GM23338 (cell line): ENCODE measurements at regions not wholly inside any gene's neighbourhood (a gene's known extent, or its start where the extent isn't known, plus 50 kb on each side); places are given as distances from the start of the nearest gene placed in this dataset.

ENCODE experiments used
- ATAC-seq: fragments of 200-7000 bp; cut with Tn5 transposase; 3 replicates; pipeline ENCODE4 v1.9.1; 2020
- DNase-seq: peaks from one replicate; pipeline ENCODE4 v3.0.0-alpha.2; 2015; ENCODE audit warnings: low spot score
- H2AFZ ChIP-seq: fragments of 200-600 bp; sonication (generic); 2 replicates; pipeline ENCODE4 v1.8.0; 2016; ENCODE audit warnings: antibody characterized with exemption, mild to moderate bottlenecking, moderate library complexity
- H3F3A ChIP-seq: fragments of 200-600 bp; sonication (generic); replicated peaks from 2 replicates; pipeline ENCODE4 v1.8.0; 2017; ENCODE audit warnings: antibody characterized with exemption, mixed run types, low read depth
- H3K27ac ChIP-seq: fragments of 200-600 bp; sonication (generic); 2 replicates; pipeline ENCODE4 v1.6.1; 2016; ENCODE audit warnings: low read depth
- H3K27me3 ChIP-seq: fragments of 200-600 bp; sonication (generic); 2 replicates; pipeline ENCODE4 v1.8.0; 2016; ENCODE audit warnings: mild to moderate bottlenecking, mixed run types, moderate library complexity; ENCODE audit not compliant: insufficient read depth
- H3K36me3 ChIP-seq: fragments of 200-600 bp; sonication (generic); 2 replicates; pipeline ENCODE4 v1.8.0; 2016; ENCODE audit warnings: mild to moderate bottlenecking; ENCODE audit not compliant: insufficient read depth
- H3K4me1 ChIP-seq: fragments of 200-600 bp; sonication (generic); 2 replicates; pipeline ENCODE4 v1.8.0; 2016; ENCODE audit warnings: mild to moderate bottlenecking, moderate library complexity; ENCODE audit not compliant: insufficient read depth
- H3K4me2 ChIP-seq: fragments of 200-600 bp; sonication (generic); 2 replicates; pipeline ENCODE4 v1.7.1; 2017; ENCODE audit warnings: mixed run types
- H3K4me3 ChIP-seq: fragments of 200-600 bp; sonication (generic); 2 replicates; pipeline ENCODE4 v1.6.1; 2016; ENCODE audit warnings: mixed run types
- H3K79me2 ChIP-seq: fragments of 200-600 bp; sonication (generic); replicated peaks from 2 replicates; pipeline ENCODE4 v1.8.0; 2017; ENCODE audit warnings: mild to moderate bottlenecking; ENCODE audit not compliant: insufficient read depth
- H3K9me2 ChIP-seq: fragments of 200-600 bp; sonication (generic); 2 replicates; pipeline ENCODE4 v1.8.0; 2017; ENCODE audit not compliant: insufficient read depth
- H4K20me1 ChIP-seq: fragments of 200-600 bp; sonication (generic); replicated peaks from 2 replicates; pipeline ENCODE4 v1.8.0; 2017; ENCODE audit warnings: mild to moderate bottlenecking; ENCODE audit not compliant: insufficient read depth
- H3K27ac Mint-ChIP-seq: 2 replicates; pipeline ENCODE4 v1.8.0; 2020; ENCODE audit warnings: inconsistent platforms, mild to moderate bottlenecking, moderate library complexity, mixed read lengths
- H3K27me3 Mint-ChIP-seq: 3 replicates; pipeline ENCODE4 v1.8.0; 2022; ENCODE audit warnings: low read depth, mild to moderate bottlenecking, moderate library complexity, mixed read lengths, inconsistent platforms; ENCODE audit not compliant: insufficient read depth, poor library complexity
- H3K36me3 Mint-ChIP-seq: 3 replicates; pipeline ENCODE4 v1.8.0; 2021; ENCODE audit warnings: low read depth, mild to moderate bottlenecking, inconsistent platforms, moderate library complexity, mixed read lengths
- H3K4me1 Mint-ChIP-seq: 3 replicates; pipeline ENCODE4 v1.8.0; 2020; ENCODE audit warnings: mild to moderate bottlenecking, inconsistent platforms, mixed read lengths
- H3K4me3 Mint-ChIP-seq: 3 replicates; pipeline ENCODE4 v1.8.0; 2021; ENCODE audit warnings: moderate library complexity, mild to moderate bottlenecking, inconsistent platforms, mixed read lengths
- H3K9me3 Mint-ChIP-seq: 3 replicates; pipeline ENCODE4 v1.8.0; 2020; ENCODE audit warnings: moderate library complexity, mild to moderate bottlenecking, inconsistent platforms, mixed read lengths
- CREB1 ChIP-seq: fragments of 250-450 bp; sonication (Bioruptor Pico); IDR thresholded peaks from 2 replicates; pipeline ENCODE4 v1.5.0; 2020; ENCODE audit warnings: low read depth, mild to moderate bottlenecking, moderate library complexity
- EZH2 ChIP-seq: fragments of 200-600 bp; sonication (generic); IDR thresholded peaks from one replicate; pipeline ENCODE4 v1.8.0; 2017; ENCODE audit warnings: antibody characterized with exemption, mild to moderate bottlenecking, low read depth; ENCODE audit not compliant: unreplicated experiment
- EZH2phosphoT487 ChIP-seq: fragments of 200-600 bp; sonication (generic); IDR thresholded peaks from one replicate; pipeline ENCODE4 v1.8.1; 2018; ENCODE audit warnings: antibody characterized with exemption; ENCODE audit not compliant: unreplicated experiment
- JUNB ChIP-seq: IDR thresholded peaks from one replicate; pipeline ENCODE4 v1.6.1; 2016; ENCODE audit warnings: antibody characterized with exemption; ENCODE audit not compliant: unreplicated experiment
- NANOG ChIP-seq: IDR thresholded peaks from 2 replicates; pipeline ENCODE4 v1.6.1; 2016; ENCODE audit warnings: antibody characterized with exemption, borderline replicate concordance
- POLR2AphosphoS5 ChIP-seq: IDR thresholded peaks from 2 replicates; pipeline ENCODE4 v1.6.1; 2016; ENCODE audit warnings: antibody characterized with exemption, low read depth
- STAT1 ChIP-seq: IDR thresholded peaks from one replicate; pipeline ENCODE4 v1.6.1; 2016; ENCODE audit warnings: antibody characterized with exemption; ENCODE audit not compliant: unreplicated experiment
- ZNF331 ChIP-seq: fragments of 250-450 bp; sonication (Bioruptor Pico); IDR thresholded peaks from 2 replicates; pipeline ENCODE4 v1.5.0; 2020; ENCODE audit warnings: low read depth, mild to moderate bottlenecking, moderate library complexity
- TF ChIP-seq, protein P1 (sequence below): IDR thresholded peaks from 2 replicates; pipeline ENCODE4 v1.6.1; 2016; ENCODE audit warnings: antibody characterized with exemption
- TF ChIP-seq, protein P2 (sequence below), 2 experiments: fragments of 200-600 bp in 1 of 2; sonication (generic) in 1 of 2; conservative IDR thresholded peaks; 2 replicates each; pipeline versions ENCODE4 v1.5.1 to v1.6.1; 2016 to 2017; ENCODE audit warnings: antibody characterized with exemption in 2 of 2, low read depth in 2 of 2, mild to moderate bottlenecking in 2 of 2, moderate library complexity in 1 of 2
- TF ChIP-seq, protein P3 (sequence below): fragments of 250-450 bp; sonication (Bioruptor Pico); IDR thresholded peaks from 2 replicates; pipeline ENCODE4 v1.5.0; 2020; ENCODE audit warnings: mild to moderate bottlenecking, moderate library complexity

DNA sequence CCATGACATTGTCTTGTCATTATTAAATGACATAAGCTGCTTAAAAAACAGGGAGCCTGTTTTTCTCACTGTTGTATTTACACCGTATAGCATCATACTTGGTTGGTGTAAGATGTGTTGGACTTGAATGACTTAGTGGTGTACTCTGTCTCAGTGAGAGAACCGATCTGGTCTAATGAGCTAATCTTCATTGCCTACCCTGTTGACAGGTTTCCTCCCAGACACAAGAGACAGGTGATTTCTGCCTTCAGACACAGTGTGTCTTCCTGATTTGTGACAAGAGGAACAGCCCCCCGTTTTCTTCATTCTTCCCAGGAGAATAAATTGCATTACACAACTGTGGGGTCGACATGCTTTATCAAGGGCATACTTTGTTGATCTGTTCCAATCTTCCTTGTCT, 137.2 kb upstream of the ID4 start:
- H3K4me1 ChIP-seq = no peaks in the 10 kb centered on the region
- Mint-ChIP-seq H3K36me3 (no peaks in the 10 kb centered on the region), H3K4me1 (no peaks in the 10 kb centered on the region), H3K9me3 (peaks cover 3% of the 10 kb centered on the region; the same call in 1 of the 3 replicates), H3K27me3 (peaks cover 2% of the 10 kb centered on the region), H3K27ac (no peak overlapping the region), H3K4me3 (no peak overlapping the region)
- no peak for TF ChIP-seq NANOG
- TF ChIP-seq CREB1 (CRISPR knock-in tag) = no peak
- no peak overlapping the region for H3K4me2 ChIP-seq
- H3K27me3 ChIP-seq = no peaks in the 10 kb centered on the region
- no peak overlapping the region for H3K27ac ChIP-seq
- no peaks in the 10 kb centered on the region for H3K36me3 ChIP-seq
- DNase-seq (no peak), ATAC-seq (no peak)
- H3K79me2 ChIP-seq = no peaks in the 10 kb centered on the region
- no peaks in the 10 kb centered on the region for H4K20me1 ChIP-seq
- H3F3A ChIP-seq = no peaks in the 10 kb centered on the region
- H3K4me3 ChIP-seq = no peak overlapping the region
- H3K9me2 ChIP-seq = no peaks in the 10 kb centered on the region
- H2AFZ ChIP-seq = no peak overlapping the region

DNA sequence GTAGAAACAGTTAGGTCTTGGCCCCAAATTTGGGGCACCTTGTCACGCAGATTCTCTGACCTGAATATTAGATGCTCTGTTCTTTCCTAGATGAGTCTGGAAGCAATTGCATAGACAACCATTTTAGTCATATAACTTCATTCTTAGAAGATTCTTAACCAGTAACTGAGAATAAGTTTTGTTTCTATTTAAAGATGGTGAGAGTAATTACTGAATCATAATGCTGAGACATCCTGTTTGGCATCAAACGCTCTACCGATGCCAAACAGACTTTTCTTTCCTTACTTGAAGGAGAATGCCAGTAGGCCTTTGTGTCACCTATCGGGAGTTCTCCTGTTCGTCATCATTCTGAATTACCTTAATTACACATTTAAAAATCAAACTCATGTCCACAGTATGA, 131.6 kb upstream of the ID4 start:
- ATAC-seq (no peak), DNase-seq (no peak)
- Mint-ChIP-seq H3K4me3 (no peak overlapping the region), H3K27me3 (peaks cover 2% of the 10 kb centered on the region), H3K4me1 (no peaks in the 10 kb centered on the region; the same call in 2 of the 3 replicates), H3K36me3 (no peaks in the 10 kb centered on the region), H3K9me3 (peaks cover 3% of the 10 kb centered on the region; the same call in 1 of the 3 replicates), H3K27ac (no peak overlapping the region)
- no peaks in the 10 kb centered on the region for H3K79me2 ChIP-seq
- H3F3A ChIP-seq = no peaks in the 10 kb centered on the region
- H3K4me3 ChIP-seq = no peak overlapping the region
- no peaks in the 10 kb centered on the region for H3K27me3 ChIP-seq
- H3K27ac ChIP-seq = no peak overlapping the region
- H3K9me2 ChIP-seq = no peaks in the 10 kb centered on the region
- H3K4me1 ChIP-seq = no peaks in the 10 kb centered on the region
- H2AFZ ChIP-seq = 0 out of 2 replicates have a peak overlapping the region, but pooled peaks have one; percentile 38
- no peaks in the 10 kb centered on the region for H4K20me1 ChIP-seq
- H3K36me3 ChIP-seq = no peaks in the 10 kb centered on the region
- H3K4me2 ChIP-seq = no peak overlapping the region
- TF ChIP-seq, protein P1, sequence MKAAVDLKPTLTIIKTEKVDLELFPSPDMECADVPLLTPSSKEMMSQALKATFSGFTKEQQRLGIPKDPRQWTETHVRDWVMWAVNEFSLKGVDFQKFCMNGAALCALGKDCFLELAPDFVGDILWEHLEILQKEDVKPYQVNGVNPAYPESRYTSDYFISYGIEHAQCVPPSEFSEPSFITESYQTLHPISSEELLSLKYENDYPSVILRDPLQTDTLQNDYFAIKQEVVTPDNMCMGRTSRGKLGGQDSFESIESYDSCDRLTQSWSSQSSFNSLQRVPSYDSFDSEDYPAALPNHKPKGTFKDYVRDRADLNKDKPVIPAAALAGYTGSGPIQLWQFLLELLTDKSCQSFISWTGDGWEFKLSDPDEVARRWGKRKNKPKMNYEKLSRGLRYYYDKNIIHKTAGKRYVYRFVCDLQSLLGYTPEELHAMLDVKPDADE = no peak
- TF ChIP-seq EZH2phosphoT487 (no peak), STAT1 (no peak), JUNB (no peak), ZNF331 (no peak), POLR2AphosphoS5 (no peak), CREB1 (CRISPR knock-in tag) (no peak), NANOG (no peak), EZH2 (no peak)
- TF ChIP-seq, protein P2, sequence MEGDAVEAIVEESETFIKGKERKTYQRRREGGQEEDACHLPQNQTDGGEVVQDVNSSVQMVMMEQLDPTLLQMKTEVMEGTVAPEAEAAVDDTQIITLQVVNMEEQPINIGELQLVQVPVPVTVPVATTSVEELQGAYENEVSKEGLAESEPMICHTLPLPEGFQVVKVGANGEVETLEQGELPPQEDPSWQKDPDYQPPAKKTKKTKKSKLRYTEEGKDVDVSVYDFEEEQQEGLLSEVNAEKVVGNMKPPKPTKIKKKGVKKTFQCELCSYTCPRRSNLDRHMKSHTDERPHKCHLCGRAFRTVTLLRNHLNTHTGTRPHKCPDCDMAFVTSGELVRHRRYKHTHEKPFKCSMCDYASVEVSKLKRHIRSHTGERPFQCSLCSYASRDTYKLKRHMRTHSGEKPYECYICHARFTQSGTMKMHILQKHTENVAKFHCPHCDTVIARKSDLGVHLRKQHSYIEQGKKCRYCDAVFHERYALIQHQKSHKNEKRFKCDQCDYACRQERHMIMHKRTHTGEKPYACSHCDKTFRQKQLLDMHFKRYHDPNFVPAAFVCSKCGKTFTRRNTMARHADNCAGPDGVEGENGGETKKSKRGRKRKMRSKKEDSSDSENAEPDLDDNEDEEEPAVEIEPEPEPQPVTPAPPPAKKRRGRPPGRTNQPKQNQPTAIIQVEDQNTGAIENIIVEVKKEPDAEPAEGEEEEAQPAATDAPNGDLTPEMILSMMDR (conservative IDR thresholded peaks at IDR 0.05; ENCODE audit: low read depth in 2 of 2) = no peak
- TF ChIP-seq, protein P3, sequence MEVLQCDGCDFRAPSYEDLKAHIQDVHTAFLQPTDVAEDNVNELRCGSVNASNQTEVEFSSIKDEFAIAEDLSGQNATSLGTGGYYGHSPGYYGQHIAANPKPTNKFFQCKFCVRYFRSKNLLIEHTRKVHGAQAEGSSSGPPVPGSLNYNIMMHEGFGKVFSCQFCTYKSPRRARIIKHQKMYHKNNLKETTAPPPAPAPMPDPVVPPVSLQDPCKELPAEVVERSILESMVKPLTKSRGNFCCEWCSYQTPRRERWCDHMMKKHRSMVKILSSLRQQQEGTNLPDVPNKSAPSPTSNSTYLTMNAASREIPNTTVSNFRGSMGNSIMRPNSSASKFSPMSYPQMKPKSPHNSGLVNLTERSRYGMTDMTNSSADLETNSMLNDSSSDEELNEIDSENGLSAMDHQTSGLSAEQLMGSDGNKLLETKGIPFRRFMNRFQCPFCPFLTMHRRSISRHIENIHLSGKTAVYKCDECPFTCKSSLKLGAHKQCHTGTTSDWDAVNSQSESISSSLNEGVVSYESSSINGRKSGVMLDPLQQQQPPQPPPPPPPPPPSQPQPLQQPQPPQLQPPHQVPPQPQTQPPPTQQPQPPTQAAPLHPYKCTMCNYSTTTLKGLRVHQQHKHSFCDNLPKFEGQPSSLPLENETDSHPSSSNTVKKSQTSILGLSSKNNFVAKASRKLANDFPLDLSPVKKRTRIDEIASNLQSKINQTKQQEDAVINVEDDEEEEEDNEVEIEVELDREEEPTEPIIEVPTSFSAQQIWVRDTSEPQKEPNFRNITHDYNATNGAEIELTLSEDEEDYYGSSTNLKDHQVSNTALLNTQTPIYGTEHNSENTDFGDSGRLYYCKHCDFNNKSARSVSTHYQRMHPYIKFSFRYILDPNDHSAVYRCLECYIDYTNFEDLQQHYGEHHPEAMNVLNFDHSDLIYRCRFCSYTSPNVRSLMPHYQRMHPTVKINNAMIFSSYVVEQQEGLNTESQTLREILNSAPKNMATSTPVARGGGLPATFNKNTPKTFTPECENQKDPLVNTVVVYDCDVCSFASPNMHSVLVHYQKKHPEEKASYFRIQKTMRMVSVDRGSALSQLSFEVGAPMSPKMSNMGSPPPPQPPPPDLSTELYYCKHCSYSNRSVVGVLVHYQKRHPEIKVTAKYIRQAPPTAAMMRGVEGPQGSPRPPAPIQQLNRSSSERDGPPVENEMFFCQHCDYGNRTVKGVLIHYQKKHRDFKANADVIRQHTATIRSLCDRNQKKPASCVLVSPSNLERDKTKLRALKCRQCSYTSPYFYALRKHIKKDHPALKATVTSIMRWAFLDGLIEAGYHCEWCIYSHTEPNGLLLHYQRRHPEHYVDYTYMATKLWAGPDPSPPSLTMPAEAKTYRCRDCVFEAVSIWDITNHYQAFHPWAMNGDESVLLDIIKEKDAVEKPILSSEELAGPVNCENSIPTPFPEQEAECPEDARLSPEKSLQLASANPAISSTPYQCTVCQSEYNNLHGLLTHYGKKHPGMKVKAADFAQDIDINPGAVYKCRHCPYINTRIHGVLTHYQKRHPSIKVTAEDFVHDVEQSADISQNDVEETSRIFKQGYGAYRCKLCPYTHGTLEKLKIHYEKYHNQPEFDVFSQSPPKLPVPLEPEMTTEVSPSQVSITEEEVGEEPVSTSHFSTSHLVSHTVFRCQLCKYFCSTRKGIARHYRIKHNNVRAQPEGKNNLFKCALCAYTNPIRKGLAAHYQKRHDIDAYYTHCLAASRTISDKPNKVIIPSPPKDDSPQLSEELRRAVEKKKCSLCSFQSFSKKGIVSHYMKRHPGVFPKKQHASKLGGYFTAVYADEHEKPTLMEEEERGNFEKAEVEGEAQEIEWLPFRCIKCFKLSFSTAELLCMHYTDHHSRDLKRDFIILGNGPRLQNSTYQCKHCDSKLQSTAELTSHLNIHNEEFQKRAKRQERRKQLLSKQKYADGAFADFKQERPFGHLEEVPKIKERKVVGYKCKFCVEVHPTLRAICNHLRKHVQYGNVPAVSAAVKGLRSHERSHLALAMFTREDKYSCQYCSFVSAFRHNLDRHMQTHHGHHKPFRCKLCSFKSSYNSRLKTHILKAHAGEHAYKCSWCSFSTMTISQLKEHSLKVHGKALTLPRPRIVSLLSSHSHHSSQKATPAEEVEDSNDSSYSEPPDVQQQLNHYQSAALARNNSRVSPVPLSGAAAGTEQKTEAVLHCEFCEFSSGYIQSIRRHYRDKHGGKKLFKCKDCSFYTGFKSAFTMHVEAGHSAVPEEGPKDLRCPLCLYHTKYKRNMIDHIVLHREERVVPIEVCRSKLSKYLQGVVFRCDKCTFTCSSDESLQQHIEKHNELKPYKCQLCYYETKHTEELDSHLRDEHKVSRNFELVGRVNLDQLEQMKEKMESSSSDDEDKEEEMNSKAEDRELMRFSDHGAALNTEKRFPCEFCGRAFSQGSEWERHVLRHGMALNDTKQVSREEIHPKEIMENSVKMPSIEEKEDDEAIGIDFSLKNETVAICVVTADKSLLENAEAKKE = no peak
